ENCODE measurements at regions not wholly inside any gene's neighbourhood (a gene's known extent, or its start where the extent isn't known, plus 50 kb on each side); places are given as distances from the start of the nearest gene placed in this dataset.

GRCh38 chr4:23365086-23365485, 524.8 kb downstream of the PPARGC1A start:
- ATAC-seq (no peak), DNase-seq (no peak)
- no peak overlapping the region for H2AFZ ChIP-seq (ENCODE audit: low read length)
- no TSS peak for BruUV-seq (replicated peaks)
- intact Hi-C loops (cut with micrococcal nuclease), result no loop called here
- no peaks in the 10 kb centered on the region for H3F3A ChIP-seq (ENCODE audit: low read length, unreplicated experiment)
- H3K4me3 ChIP-seq (ENCODE audit: low read length), result no peak overlapping the region
- H3K4me1 ChIP-seq (ENCODE audit: insufficient read depth, low read length), result no peaks in the 10 kb centered on the region
- ChIA-PET CTCF (no interaction called here), POLR2A (ENCODE audit: unreplicated experiment) (no interaction called here)
- no peaks in the 10 kb centered on the region for H3K9me3 ChIP-seq (ENCODE audit: low read length)
- H4K20me1 ChIP-seq (ENCODE audit: low read length), result no peaks in the 10 kb centered on the region
- TF ChIP-seq EZH2 (IDR thresholded peaks at IDR 0.05; ENCODE audit: low read length, unreplicated experiment) (no peak), EZH2phosphoT487 (IDR thresholded peaks at IDR 0.05; ENCODE audit: borderline replicate concordance, low read length) (no peak), CTCF (conservative IDR thresholded peaks at IDR 0.05; ENCODE audit: low read depth, low read length) (no peak)
- H3K79me2 ChIP-seq (ENCODE audit: low read length), result no peaks in the 10 kb centered on the region
- H3K27me3 ChIP-seq (ENCODE audit: low read length), result no peaks in the 10 kb centered on the region
- H3K9me2 ChIP-seq (replicated peaks; ENCODE audit: low read length), result no peaks in the 10 kb centered on the region
- no peak overlapping the region for H3K4me2 ChIP-seq (ENCODE audit: low read length)
- no peaks in the 10 kb centered on the region for H3K36me3 ChIP-seq (ENCODE audit: low read depth, low read length)
- no peak overlapping the region for H3K27ac ChIP-seq (ENCODE audit: low read length)
- no peak overlapping the region for H3K9ac ChIP-seq (ENCODE audit: low read length)

GRCh38 chr4:23364167-23364566, 525.7 kb downstream of the PPARGC1A start:
- Histone ChIP-seq H3K9ac (ENCODE audit: low read length) (no peak overlapping the region), H3K4me1 (ENCODE audit: insufficient read depth, low read length) (no peaks in the 10 kb centered on the region), H3K9me2 (replicated peaks; ENCODE audit: low read length) (no peaks in the 10 kb centered on the region), H3K27me3 (ENCODE audit: low read length) (no peaks in the 10 kb centered on the region), H2AFZ (ENCODE audit: low read length) (no peak overlapping the region), H3K9me3 (ENCODE audit: low read length) (no peaks in the 10 kb centered on the region), H3K4me3 (ENCODE audit: low read length) (no peak overlapping the region), H3K36me3 (ENCODE audit: low read depth, low read length) (no peaks in the 10 kb centered on the region), H3K79me2 (ENCODE audit: low read length) (no peaks in the 10 kb centered on the region), H4K20me1 (ENCODE audit: low read length) (no peaks in the 10 kb centered on the region), H3F3A (ENCODE audit: low read length, unreplicated experiment) (no peaks in the 10 kb centered on the region), H3K27ac (ENCODE audit: low read length) (no peak overlapping the region), H3K4me2 (ENCODE audit: low read length) (no peak overlapping the region)
- intact Hi-C loops (cut with micrococcal nuclease), result no loop called here
- no peak for ATAC-seq
- DNase-seq, result no peak
- ChIA-PET POLR2A (ENCODE audit: unreplicated experiment) (no interaction called here), CTCF (no interaction called here)
- no TSS peak for BruUV-seq (replicated peaks)
- TF ChIP-seq EZH2phosphoT487 (IDR thresholded peaks at IDR 0.05; ENCODE audit: borderline replicate concordance, low read length), result no peak
- no peak for TF ChIP-seq CTCF (conservative IDR thresholded peaks at IDR 0.05; ENCODE audit: low read depth, low read length)
- no peak for TF ChIP-seq EZH2 (IDR thresholded peaks at IDR 0.05; ENCODE audit: low read length, unreplicated experiment)

- H2AFZ ChIP-seq (ENCODE audit: low read length), result no peak overlapping the region
- no peaks in the 10 kb centered on the region for H3K9me3 ChIP-seq (ENCODE audit: low read length)
- no peaks in the 10 kb centered on the region for H3K27me3 ChIP-seq (ENCODE audit: low read length)
- H4K20me1 ChIP-seq (ENCODE audit: low read length), result no peaks in the 10 kb centered on the region
- no peak overlapping the region for H3K4me3 ChIP-seq (ENCODE audit: low read length)
- intact Hi-C loops (cut with micrococcal nuclease), result no loop called here
- DNase-seq, result no peak
- BruUV-seq (replicated peaks), result no TSS peak
- ChIA-PET POLR2A (ENCODE audit: unreplicated experiment) (no interaction called here), CTCF (no interaction called here)
- no peaks in the 10 kb centered on the region for H3K79me2 ChIP-seq (ENCODE audit: low read length)
- no peak for ATAC-seq
- H3F3A ChIP-seq (ENCODE audit: low read length, unreplicated experiment), result no peaks in the 10 kb centered on the region
- TF ChIP-seq EZH2 (IDR thresholded peaks at IDR 0.05; ENCODE audit: low read length, unreplicated experiment) (no peak), EZH2phosphoT487 (IDR thresholded peaks at IDR 0.05; ENCODE audit: borderline replicate concordance, low read length) (no peak), CTCF (conservative IDR thresholded peaks at IDR 0.05; ENCODE audit: low read depth, low read length) (no peak)
- no peak overlapping the region for H3K4me2 ChIP-seq (ENCODE audit: low read length)
- H3K9ac ChIP-seq (ENCODE audit: low read length), result no peak overlapping the region
- no peaks in the 10 kb centered on the region for H3K36me3 ChIP-seq (ENCODE audit: low read depth, low read length)
- H3K27ac ChIP-seq (ENCODE audit: low read length), result no peak overlapping the region
- no peaks in the 10 kb centered on the region for H3K4me1 ChIP-seq (ENCODE audit: insufficient read depth, low read length)
- no peaks in the 10 kb centered on the region for H3K9me2 ChIP-seq (replicated peaks; ENCODE audit: low read length)
Observed at GRCh38 chr4:23361453-23361852, 528.4 kb downstream of the PPARGC1A start.

Data from PC-3 (cell line).